Small intestine (tissue), 7 donors: ENCODE measurements at regions not wholly inside any gene's neighbourhood (a gene's known extent, or its start where the extent isn't known, plus 50 kb on each side); places are given as distances from the start of the nearest gene placed in this dataset.
"Not testable (repeated sequence)": the region's sequence is repeated elsewhere in the genome, so short reads cannot be mapped to it uniquely, and the experiment has no call there.

Source experiments
- DNase-seq, 2 donors: peaks; one replicate each; pipeline versions ENCODE4 v3.0.0 to v3.0.0-alpha.2; 2013
- FAIRE-seq: peaks from 2 replicates; lab custom pipeline; 2012; peaks lifted over from hg19 to GRCh38; lab: Jason Lieb, UNC
- H3K27ac ChIP-seq, 3 donors: one replicate each; pipeline ENCODE4 v1.5.1; 2013; ENCODE audit warnings: low read length in 2 of 3, mild to moderate bottlenecking in 2 of 3, control low read depth in 1 of 3, inconsistent platforms in 1 of 3, low read depth in 1 of 3, moderate library complexity in 1 of 3
- H3K27me3 ChIP-seq, 3 donors: one replicate each; pipeline ENCODE4 v1.6.1; 2013; ENCODE audit warnings: low read length in 3 of 3, inconsistent platforms in 1 of 3; ENCODE audit not compliant: control insufficient read depth in 3 of 3, insufficient read depth in 3 of 3
- H3K36me3 ChIP-seq, 3 donors: one replicate each; pipeline ENCODE4 v1.6.1; 2013; ENCODE audit warnings: low read length in 3 of 3, inconsistent platforms in 1 of 3, low read depth in 1 of 3, mild to moderate bottlenecking in 1 of 3, moderate library complexity in 1 of 3; ENCODE audit not compliant: control insufficient read depth in 3 of 3, insufficient read depth in 2 of 3
- H3K4me1 ChIP-seq, 3 donors: one replicate each; pipeline ENCODE4 v1.6.1; 2013; ENCODE audit warnings: low read length in 2 of 3, inconsistent platforms in 1 of 3, low read depth in 1 of 3, mild to moderate bottlenecking in 1 of 3, moderate library complexity in 1 of 3; ENCODE audit not compliant: control insufficient read depth in 3 of 3, insufficient read depth in 2 of 3
- H3K4me3 ChIP-seq, 3 donors: one replicate each; pipeline ENCODE4 v1.5.1; 2013; ENCODE audit warnings: low read length in 3 of 3, control low read depth in 1 of 3, inconsistent platforms in 1 of 3, low read depth in 1 of 3, mild to moderate bottlenecking in 1 of 3, moderate library complexity in 1 of 3
- H3K9me3 ChIP-seq, 2 donors: one replicate each; pipeline ENCODE4 v1.6.1; 2013; ENCODE audit warnings: low read depth in 1 of 2, low read length in 1 of 2; ENCODE audit not compliant: control insufficient read depth in 2 of 2, insufficient read depth in 1 of 2
- WGBS, 3 donors: extraction: QIAGEN DNeasy Blood & Tissue Kit; methylation state at CpG; one replicate each; pipeline ENCODE4 v1.1.7; 2013; 5-methylcytosine and 5-hydroxymethylcytosine counted together
- donor health status: healthy with polysubstance abuse.
- donor health status: control.
- donor health status: control.
- donor health status: Bipolar disorder and iron deficiency.
- donor health status: healthy.

DNA sequence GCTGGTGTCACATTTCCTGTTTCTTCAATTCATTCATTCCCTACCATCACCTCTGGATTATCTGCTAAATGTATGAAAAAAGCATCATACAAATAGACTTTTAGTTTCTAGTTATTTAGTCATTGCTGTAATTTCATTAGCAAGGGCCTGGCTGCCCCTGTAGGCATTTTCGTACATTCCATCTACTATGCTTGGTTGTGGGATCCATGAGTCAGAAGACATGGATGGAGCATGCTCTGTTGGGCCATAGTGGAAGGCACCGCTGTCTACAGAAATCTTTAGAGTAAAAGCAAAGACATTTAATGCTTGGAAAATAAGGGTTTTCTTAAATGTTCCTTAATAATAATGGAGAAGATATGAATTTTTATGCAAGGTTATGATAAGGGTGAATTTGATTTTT lies 324.8 kb upstream of the MEIS1 start:
- Histone ChIP-seq H3K4me3 (no peak overlapping the region), H3K27me3 (no peaks in the 10 kb centered on the region), H3K36me3 (no peaks in the 10 kb centered on the region), H3K9me3 (no peaks in the 10 kb centered on the region), H3K4me1 (no peaks in the 10 kb centered on the region), H3K27ac (no peak overlapping the region)
- FAIRE-seq = no peak
- 90 to 94% (median 91%) methylated on average over 2 of the region's 2 CpGs for WGBS, 3 donors
- DNase-seq = no peak

DNA sequence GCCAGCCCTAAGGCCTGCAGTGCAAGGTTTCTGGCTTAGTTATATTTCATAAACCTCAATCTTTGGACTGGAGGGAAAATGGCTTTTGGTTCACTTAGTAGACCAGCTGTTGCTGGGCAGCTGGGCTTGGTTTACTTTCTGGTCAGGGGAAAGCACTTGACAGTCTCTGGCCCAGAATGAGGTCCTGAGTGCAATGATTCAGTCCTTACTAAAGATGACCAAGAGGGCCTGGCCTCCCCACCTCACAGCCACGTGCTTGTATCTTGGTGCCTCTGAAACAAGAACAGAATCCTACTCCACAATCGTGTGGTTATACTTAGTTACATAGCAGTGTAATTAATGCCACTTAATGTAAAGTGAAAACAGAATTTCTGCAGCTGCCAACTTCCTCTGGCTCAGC lies 325.5 kb upstream of the MEIS1 start:
- no peak for FAIRE-seq
- DNase-seq = no peak
- Histone ChIP-seq H3K36me3 (no peaks in the 10 kb centered on the region), H3K27me3 (no peaks in the 10 kb centered on the region), H3K4me1 (no peaks in the 10 kb centered on the region), H3K4me3 (no peak overlapping the region), H3K27ac (no peak overlapping the region), H3K9me3 (no peaks in the 10 kb centered on the region)
- 35 to 37% (median 37%) methylated on average over 2 of the region's 2 CpGs for WGBS, 3 donors

DNA sequence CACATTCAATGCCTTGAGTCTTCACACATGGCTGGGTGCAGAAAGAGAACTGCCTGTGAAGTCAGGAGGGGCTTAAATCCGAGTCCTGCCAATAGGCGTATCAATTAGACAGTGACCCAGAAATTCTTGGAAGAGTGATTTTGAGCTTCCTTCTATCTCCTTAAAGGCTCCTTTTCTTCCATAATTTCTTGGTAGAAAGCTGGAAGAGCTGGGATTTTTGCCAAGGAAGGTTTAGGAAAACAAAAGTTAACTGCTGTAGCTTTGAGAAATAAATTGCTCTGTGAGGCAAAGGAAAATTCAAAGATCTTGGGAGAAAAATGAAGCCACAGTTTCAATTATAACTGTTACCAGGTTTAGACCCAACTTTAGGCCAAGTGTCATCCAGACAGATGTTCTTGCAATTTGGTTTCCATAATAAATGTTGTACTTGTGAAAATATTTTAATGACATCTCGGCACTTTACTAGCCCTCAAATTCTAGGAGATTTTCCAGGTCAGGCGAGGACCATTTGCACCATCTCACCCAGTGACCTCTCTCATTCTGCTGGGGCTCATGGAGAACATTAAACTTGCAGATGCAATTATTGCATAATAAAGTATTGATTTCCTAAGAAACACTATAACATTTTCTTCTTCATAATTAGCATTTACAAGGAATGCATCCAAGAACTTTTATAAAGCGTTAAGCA lies 329.7 kb upstream of the MEIS1 start:
- Histone ChIP-seq H3K4me1 (no peaks in the 10 kb centered on the region), H3K36me3 (no peaks in the 10 kb centered on the region), H3K9me3 (no peaks in the 10 kb centered on the region), H3K4me3 (no peak overlapping the region), H3K27ac (no peak overlapping the region), H3K27me3 (no peaks in the 10 kb centered on the region)
- WGBS, 3 donors = 64 to 81% (median 81%) methylated on average over 5 of the region's 5 CpGs
- DNase-seq (no peak), FAIRE-seq (no peak)

DNA sequence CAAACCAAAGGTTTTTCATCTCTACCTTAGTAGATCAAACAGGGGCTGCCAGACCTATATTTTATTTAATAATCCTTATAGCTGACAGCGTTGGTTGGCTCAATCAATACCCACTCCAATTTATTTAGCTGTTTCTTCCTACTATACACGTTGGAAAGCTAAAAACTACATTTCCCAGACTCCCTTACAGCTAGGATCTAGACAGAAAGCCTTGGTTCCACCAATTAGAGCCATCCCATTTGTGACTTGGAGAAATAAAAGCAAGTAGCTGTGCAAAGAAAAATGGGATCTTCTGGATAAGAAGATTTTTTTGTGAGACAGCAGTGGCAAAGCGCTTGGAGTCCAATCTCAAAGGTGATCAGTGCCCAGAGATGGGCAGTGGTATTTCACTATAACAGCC lies 331.3 kb upstream of the MEIS1 start:
- no peaks in the 10 kb centered on the region for H3K4me1 ChIP-seq
- H3K4me3 ChIP-seq = no peak overlapping the region
- DNase-seq (no peak), FAIRE-seq (no peak)
- no peaks in the 10 kb centered on the region for H3K36me3 ChIP-seq
- WGBS, 3 donors = 69 to 78% (median 70%) methylated on average over 3 of the region's 3 CpGs
- no peaks in the 10 kb centered on the region for H3K27me3 ChIP-seq
- no peaks in the 10 kb centered on the region for H3K9me3 ChIP-seq
- H3K27ac ChIP-seq = no peak overlapping the region

DNA sequence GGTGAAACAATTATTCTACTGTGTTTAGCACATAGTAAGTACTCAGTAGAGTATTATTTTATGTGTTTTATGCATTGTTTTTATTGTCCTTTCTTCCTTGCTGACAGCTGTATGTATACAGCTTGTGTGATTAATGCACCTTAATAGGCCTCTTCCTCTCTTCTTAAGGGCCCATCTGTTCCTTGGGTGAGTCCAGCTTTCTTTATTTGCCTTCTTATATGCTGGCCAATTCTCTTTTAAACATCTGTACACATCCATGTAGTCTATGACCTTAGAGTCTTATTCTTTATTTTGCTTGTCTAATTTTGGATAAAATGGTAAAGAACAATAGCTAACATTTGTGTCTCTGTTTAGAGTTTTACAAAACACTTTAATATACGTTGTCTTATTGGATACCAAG lies 333.7 kb upstream of the MEIS1 start:
- WGBS, 3 donors = 41 to 53% (median 47%) methylated on average over 1 of the region's 1 CpG
- Histone ChIP-seq H3K9me3 (no peaks in the 10 kb centered on the region), H3K4me1 (no peaks in the 10 kb centered on the region), H3K36me3 (no peaks in the 10 kb centered on the region), H3K27ac (no peak overlapping the region), H3K27me3 (no peaks in the 10 kb centered on the region), H3K4me3 (no peak overlapping the region)
- DNase-seq (no peak), FAIRE-seq (no peak)

DNA sequence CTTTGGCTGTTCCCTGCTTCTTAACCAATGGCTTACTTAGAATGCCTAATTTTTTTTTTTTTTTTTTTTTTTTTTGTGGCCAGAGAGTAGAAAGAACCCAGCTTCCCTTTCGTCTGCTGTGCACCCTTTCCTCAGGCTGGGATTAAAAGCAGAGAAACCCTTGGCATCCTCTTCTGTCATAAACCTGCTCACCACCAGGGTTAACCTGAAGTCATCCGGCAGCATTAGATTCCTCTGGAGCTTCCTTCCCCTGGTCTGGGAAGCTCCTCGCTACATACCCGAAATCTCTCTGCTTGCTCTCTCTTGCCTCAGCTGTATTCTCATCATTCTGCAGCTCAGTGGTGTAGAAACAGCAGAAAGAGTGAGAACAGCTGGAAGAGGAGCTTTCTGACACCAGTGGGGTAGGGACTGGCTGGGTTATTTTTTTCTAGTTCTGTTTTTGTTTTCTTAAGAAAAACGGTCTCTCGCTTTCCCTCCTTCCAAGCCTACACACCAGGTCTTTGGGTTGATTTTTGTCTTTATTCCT lies 339.0 kb upstream of the MEIS1 start:
- Histone ChIP-seq H3K27me3 (no peaks in the 10 kb centered on the region), H3K4me3 (no peak overlapping the region), H3K4me1 (no peaks in the 10 kb centered on the region), H3K27ac (no peak overlapping the region), H3K9me3 (no peaks in the 10 kb centered on the region), H3K36me3 (no peaks in the 10 kb centered on the region)
- DNase-seq (no peak), FAIRE-seq (no peak)
- WGBS, 3 donors = 64 to 68% (median 67%) methylated on average over 6 of the region's 6 CpGs

DNA sequence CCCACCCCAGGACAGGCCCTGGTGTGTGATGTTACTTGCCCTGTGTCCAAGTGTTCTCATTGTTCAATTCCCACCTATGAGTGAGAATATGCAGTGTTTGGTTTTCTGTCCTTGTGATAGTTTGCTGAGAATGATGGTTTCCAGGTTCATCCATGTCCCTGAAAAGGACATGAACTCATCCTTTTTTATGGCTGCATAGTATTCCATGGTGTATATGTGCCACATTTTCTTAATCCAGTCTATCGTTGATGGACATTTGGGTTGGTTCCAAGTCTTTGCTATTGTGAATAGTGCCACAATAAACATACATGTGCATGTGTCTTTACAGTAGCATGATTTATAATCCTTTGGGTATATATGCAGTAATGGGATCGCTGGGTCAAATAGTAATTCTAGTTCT lies 340.2 kb upstream of the MEIS1 start:
- not testable (repeated sequence) for H3K4me1 ChIP-seq, DNase-seq, H3K4me3 ChIP-seq, H3K36me3 ChIP-seq, FAIRE-seq, H3K27ac ChIP-seq, H3K9me3 ChIP-seq, H3K27me3 ChIP-seq
- WGBS, 3 donors = 96 to 100% (median 100%) methylated on average over 1 of the region's 2 CpGs

DNA sequence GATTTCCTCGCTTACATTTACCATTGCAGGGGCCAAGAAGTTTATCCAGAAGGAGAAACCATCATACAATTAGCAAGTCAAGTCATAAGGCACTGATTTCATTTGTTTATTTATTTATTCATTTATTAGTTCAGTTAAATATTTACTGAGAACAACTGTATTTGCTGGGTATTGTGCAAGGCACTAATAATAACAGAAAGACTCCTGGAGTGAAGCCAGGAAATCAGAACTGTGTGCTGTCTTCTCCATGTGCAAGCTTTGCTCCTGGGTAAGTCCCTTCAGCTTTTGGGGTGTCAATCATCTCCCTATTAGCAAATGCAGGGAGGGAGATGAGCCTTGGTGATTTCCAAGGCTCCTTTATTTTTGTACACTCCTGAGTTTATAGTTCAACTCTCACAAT lies 341.6 kb upstream of the MEIS1 start:
- Histone ChIP-seq H3K4me3 (no peak overlapping the region), H3K4me1 (no peaks in the 10 kb centered on the region), H3K9me3 (no peaks in the 10 kb centered on the region), H3K27me3 (no peaks in the 10 kb centered on the region), H3K36me3 (no peaks in the 10 kb centered on the region), H3K27ac (no peak overlapping the region)
- DNase-seq = no peak
- FAIRE-seq = no peak
- 67 to 71% (median 67%) methylated on average over 1 of the region's 1 CpG for WGBS, 3 donors
